Progenitor cell of endocrine pancreas (in vitro differentiated cells): ENCODE measurements at regions not wholly inside any gene's neighbourhood (a gene's known extent, or its start where the extent isn't known, plus 50 kb on each side); places are given as distances from the start of the nearest gene placed in this dataset.

Source experiments
- DNase-seq: peaks from one replicate; pipeline ENCODE4 v3.0.0; 2021; ENCODE audit warnings: low spot score; ENCODE audit not compliant: unreplicated experiment
- H3K27ac Mint-ChIP-seq: 2 replicates; pipeline ENCODE4 v1.8.0; 2021; ENCODE audit warnings: mild to moderate bottlenecking, moderate library complexity, mixed read lengths
- H3K27me3 Mint-ChIP-seq: 2 replicates; pipeline ENCODE4 v1.8.0; 2021; ENCODE audit warnings: mixed read lengths
- H3K36me3 Mint-ChIP-seq: 2 replicates; pipeline ENCODE4 v1.8.0; 2022; ENCODE audit warnings: mixed read lengths; ENCODE audit not compliant: insufficient read depth
- H3K4me1 Mint-ChIP-seq: 2 replicates; pipeline ENCODE4 v1.8.0; 2021; ENCODE audit warnings: low read depth, mixed read lengths
- H3K4me3 Mint-ChIP-seq: 2 replicates; pipeline ENCODE4 v1.8.0; 2021; ENCODE audit warnings: low read depth, mild to moderate bottlenecking, moderate library complexity, mixed read lengths
- H3K9me3 Mint-ChIP-seq: 2 replicates; pipeline ENCODE4 v1.8.0; 2021; ENCODE audit warnings: low read depth, mixed read lengths
- TF ChIP-seq, protein P1 (sequence below): fragments of 200-600 bp; sonication (generic); IDR thresholded peaks from one replicate; pipeline ENCODE4 v1.5.0; 2021; ENCODE audit warnings: antibody characterized with exemption, mild to moderate bottlenecking; ENCODE audit not compliant: unreplicated experiment

DNA sequence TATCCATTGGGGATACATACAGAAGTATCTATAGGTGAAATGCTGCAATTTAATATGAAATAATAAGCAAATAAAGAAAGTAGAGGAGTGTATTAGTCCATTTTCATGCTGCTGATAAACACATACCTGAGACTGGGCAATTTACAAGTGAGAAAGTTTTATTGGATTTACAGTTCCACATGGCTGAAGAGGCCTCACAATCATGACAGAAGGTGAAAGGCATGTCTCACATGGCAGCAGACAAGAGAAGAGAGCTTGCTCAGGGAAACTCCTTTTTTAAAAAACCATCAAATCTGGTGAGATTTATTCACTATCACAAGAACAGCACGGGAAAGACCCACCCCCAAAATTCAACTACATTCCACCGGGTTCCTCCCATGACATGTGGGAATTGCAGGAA is 82.8 kb upstream of the TRIM24 start:
- H3K27ac Mint-ChIP-seq = no peak overlapping the region
- no peaks in the 10 kb centered on the region for H3K27me3 Mint-ChIP-seq
- no peak overlapping the region for H3K4me3 Mint-ChIP-seq
- TF ChIP-seq, protein P1, sequence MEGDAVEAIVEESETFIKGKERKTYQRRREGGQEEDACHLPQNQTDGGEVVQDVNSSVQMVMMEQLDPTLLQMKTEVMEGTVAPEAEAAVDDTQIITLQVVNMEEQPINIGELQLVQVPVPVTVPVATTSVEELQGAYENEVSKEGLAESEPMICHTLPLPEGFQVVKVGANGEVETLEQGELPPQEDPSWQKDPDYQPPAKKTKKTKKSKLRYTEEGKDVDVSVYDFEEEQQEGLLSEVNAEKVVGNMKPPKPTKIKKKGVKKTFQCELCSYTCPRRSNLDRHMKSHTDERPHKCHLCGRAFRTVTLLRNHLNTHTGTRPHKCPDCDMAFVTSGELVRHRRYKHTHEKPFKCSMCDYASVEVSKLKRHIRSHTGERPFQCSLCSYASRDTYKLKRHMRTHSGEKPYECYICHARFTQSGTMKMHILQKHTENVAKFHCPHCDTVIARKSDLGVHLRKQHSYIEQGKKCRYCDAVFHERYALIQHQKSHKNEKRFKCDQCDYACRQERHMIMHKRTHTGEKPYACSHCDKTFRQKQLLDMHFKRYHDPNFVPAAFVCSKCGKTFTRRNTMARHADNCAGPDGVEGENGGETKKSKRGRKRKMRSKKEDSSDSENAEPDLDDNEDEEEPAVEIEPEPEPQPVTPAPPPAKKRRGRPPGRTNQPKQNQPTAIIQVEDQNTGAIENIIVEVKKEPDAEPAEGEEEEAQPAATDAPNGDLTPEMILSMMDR = no peak
- DNase-seq = no peak
- H3K4me1 Mint-ChIP-seq = peaks cover 3% of the 10 kb centered on the region
- peaks cover 3% of the 10 kb centered on the region for H3K36me3 Mint-ChIP-seq
- H3K9me3 Mint-ChIP-seq = peaks cover 10% of the 10 kb centered on the region

DNA sequence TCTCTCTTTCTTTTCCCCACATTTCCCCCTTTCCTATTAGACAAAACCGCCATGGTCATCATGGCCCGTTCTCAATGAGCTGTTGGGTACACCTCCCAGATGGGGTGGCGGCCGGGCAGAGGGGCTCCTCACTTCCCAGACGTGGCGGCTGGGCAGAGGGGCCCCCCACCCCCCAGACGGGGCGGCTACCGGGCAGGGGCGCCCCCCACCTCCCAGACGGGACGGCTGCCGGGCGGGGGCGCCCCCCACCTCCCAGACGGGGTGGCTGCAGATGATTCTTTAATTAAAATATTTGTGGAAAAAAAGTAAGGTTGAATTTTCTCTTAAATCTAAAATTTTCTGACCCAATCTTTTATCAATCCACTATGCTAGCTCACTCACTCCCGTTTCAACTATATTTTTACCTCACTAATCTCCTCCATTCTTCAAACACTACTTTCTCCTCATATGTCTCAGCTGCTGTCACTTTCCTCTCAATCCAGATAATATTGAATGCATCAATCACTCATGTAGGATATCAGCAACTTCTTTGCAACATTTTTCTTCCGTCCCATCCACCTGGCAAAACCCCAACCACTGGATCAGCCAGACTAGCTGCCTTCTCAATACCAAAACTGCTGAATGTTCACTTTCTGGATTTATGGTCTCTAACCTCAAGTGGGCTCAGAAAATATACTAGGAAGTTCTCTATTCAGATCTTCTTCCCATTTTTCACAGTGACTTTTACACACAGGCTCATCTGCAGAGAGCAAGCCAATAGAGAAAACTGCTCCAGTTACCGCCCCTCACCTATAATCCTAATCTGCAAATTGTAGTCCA is 81.1 kb upstream of the TRIM24 start:
- H3K4me1 Mint-ChIP-seq = peaks cover 3% of the 10 kb centered on the region
- peaks cover 3% of the 10 kb centered on the region for H3K36me3 Mint-ChIP-seq
- H3K4me3 Mint-ChIP-seq = no peak overlapping the region
- H3K27ac Mint-ChIP-seq = no peak overlapping the region
- no peaks in the 10 kb centered on the region for H3K27me3 Mint-ChIP-seq
- H3K9me3 Mint-ChIP-seq = peaks cover 10% of the 10 kb centered on the region
- no peak for DNase-seq
- TF ChIP-seq, protein P1 = no peak

DNA sequence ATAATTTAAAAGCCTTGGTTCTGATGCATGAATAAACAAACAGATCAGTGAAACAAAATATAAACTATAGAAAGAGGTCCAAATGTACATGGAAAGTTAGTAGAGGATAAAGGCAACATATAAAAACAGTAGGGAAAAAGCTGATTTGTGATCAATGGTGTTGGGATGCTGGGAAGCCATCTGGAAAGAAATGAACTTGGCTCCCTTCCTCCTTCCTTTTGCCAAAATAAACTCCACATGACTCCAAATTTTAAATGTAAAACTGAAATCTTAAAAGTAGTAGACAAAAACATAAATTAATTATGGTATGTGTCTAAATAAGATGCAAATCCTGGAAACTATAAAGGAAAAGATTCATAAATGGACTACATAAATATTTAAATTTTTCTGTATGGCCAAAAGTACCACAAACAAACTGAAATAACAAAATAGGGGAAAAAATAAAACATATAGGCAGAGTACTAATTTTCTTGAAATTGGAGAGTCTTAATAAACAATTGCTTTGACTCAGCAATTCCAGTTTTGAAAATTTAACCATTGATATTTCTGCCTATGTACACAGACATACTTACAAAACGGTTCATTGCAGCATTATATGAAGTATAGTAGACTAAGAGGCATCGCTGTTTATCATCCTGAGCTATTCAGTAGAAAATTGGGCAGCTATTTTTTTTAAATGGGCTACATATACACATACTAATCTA is 77.0 kb upstream of the TRIM24 start:
- H3K27ac Mint-ChIP-seq = no peak overlapping the region

DNA sequence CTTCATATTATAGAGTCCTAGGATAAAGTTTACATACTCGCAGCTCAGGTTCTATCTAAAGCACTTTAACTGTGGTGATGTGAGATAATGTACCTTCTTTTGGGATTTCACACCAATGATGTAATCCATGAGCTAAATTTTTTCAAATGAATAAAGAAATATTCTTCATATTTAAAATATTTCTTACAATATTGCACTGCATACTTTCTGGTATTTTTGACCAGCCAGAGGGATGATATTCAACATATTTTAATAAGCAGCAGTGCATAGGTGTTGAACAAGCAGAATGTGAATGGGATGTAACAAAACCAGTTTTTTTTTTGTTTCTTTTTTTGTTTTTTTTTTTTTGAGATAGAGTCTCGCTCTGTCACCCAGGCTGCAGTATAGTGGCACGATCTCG is 73.2 kb upstream of the TRIM24 start:
- Mint-ChIP-seq H3K4me1 (peaks cover 1% of the 10 kb centered on the region), H3K36me3 (peaks cover 8% of the 10 kb centered on the region), H3K9me3 (peaks cover 11% of the 10 kb centered on the region), H3K4me3 (no peak overlapping the region), H3K27me3 (no peaks in the 10 kb centered on the region), H3K27ac (no peak overlapping the region)
- no peak for DNase-seq
- TF ChIP-seq, protein P1 = no peak

More for the DNA sequence above, 77.0 kb upstream of the TRIM24 start:
- Mint-ChIP-seq H3K27me3 (no peaks in the 10 kb centered on the region), H3K4me3 (no peak overlapping the region), H3K4me1 (no peaks in the 10 kb centered on the region), H3K36me3 (peaks cover 3% of the 10 kb centered on the region), H3K9me3 (peaks cover 10% of the 10 kb centered on the region)
- no peak for DNase-seq
- TF ChIP-seq, protein P1 = no peak

DNA sequence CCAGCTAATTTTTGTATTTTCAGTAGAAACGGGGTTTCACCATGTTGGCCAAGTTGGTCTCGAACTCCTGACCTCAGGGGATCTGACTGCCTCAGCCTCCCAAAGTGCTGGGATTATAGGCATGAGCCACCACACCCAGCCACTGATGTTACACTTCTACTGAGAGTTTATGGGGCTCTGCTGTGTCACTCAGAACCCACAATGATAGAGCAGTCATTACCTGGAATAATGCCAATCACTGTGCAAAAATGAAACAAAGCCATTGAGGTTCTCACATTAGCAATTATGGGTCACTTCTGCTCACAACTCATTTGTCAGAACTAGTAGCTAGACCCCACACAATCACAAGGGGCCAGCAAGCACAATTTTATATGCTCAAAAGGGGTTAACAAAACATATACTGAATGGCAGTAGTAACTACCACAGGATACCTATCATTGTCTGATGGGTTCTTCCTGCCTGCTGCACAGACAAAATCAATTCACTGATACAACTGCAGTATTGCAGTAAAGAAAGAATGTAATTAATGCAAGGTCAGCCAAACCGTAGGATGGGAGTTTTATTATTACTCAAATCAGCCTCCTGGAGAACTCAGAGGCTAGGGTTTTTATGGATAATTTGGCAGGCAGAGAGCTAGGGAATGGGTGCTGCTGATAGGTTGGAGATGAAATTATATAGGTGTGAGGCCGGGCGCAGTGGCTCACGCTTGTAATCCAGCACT is 72.1 kb upstream of the TRIM24 start:
- Mint-ChIP-seq H3K36me3 (peaks cover 9% of the 10 kb centered on the region), H3K4me1 (peaks cover 1% of the 10 kb centered on the region), H3K4me3 (no peak overlapping the region), H3K27me3 (no peaks in the 10 kb centered on the region), H3K27ac (no peak overlapping the region), H3K9me3 (peaks cover 15% of the 10 kb centered on the region)
- DNase-seq = no peak
- TF ChIP-seq, protein P1 = no peak
